Brain microvascular endothelial cell (primary cell): ENCODE measurements at regions not wholly inside any gene's neighbourhood (a gene's known extent, or its start where the extent isn't known, plus 50 kb on each side); places are given as distances from the start of the nearest gene placed in this dataset.

Experiments
- DNase-seq: peaks from one replicate; pipeline ENCODE4 v3.0.0-alpha.2; 2020
- H3K27ac ChIP-seq: fragments of 250-450 bp; sonication (Bioruptor Pico); 2 replicates; pipeline ENCODE4 v1.5.1; 2020; ENCODE audit warnings: mild to moderate bottlenecking, moderate library complexity
- H3K27me3 ChIP-seq: fragments of 250-450 bp; sonication (Bioruptor Pico); replicated peaks from 2 replicates; pipeline ENCODE4 v1.5.1; 2020; ENCODE audit warnings: mild to moderate bottlenecking
- H3K36me3 ChIP-seq: fragments of 250-450 bp; sonication (Bioruptor Pico); replicated peaks from 2 replicates; pipeline ENCODE4 v1.5.1; 2020; ENCODE audit warnings: mild to moderate bottlenecking
- H3K4me3 ChIP-seq: 2 replicates; pipeline ENCODE4 v1.5.1; 2011; ENCODE audit warnings: low read depth, mild to moderate bottlenecking, control low read depth, low read length, moderate library complexity
- CTCF ChIP-seq: IDR thresholded peaks from 2 replicates; pipeline ENCODE4 v1.5.1; 2011; ENCODE audit warnings: low read depth, mild to moderate bottlenecking, moderate library complexity, low read length, control low read depth, inconsistent platforms; ENCODE audit errors: missing control alignments
- in situ Hi-C: cut with HindIII; loops from 2 replicates; pipeline ENCODE4 v1.10.0; 2017; ENCODE audit warnings: low sequenced_read_pairs, low pct_ligation_motif_present

GRCh38 chr3:193848547-193848946 is 255.5 kb downstream of the OPA1 start:
- Histone ChIP-seq H3K27me3 (peaks cover 49% of the 10 kb centered on the region), H3K27ac (no peak overlapping the region), H3K36me3 (no peaks in the 10 kb centered on the region), H3K4me3 (no peak overlapping the region)
- in situ Hi-C loops: no loop called here
- no peak for TF ChIP-seq CTCF
- no peak for DNase-seq

GRCh38 chr3:193850084-193850619 is 257.1 kb downstream of the OPA1 start:
- no peak for TF ChIP-seq CTCF
- in situ Hi-C loops: no loop called here

GRCh38 chr3:193851428-193851847 is 258.4 kb downstream of the OPA1 start:
- H3K4me3 ChIP-seq: no peak overlapping the region
- TF ChIP-seq CTCF: no peak
- in situ Hi-C loops: no loop called here

More at GRCh38 chr3:193850084-193850619, 257.1 kb downstream of the OPA1 start:
- Histone ChIP-seq H3K27ac (no peak overlapping the region), H3K27me3 (peaks cover 46% of the 10 kb centered on the region), H3K4me3 (no peak overlapping the region), H3K36me3 (no peaks in the 10 kb centered on the region)
- DNase-seq: no peak

GRCh38 chr3:193851941-193852674 is 259.1 kb downstream of the OPA1 start:
- H3K4me3 ChIP-seq: no peak overlapping the region
- DNase-seq: no peak
- no peaks in the 10 kb centered on the region for H3K36me3 ChIP-seq
- no peak overlapping the region for H3K27ac ChIP-seq
- in situ Hi-C loops: no loop called here
- no peak for TF ChIP-seq CTCF
- peaks cover 46% of the 10 kb centered on the region for H3K27me3 ChIP-seq

More at GRCh38 chr3:193851428-193851847, 258.4 kb downstream of the OPA1 start:
- Histone ChIP-seq H3K27ac (no peak overlapping the region), H3K27me3 (peaks cover 45% of the 10 kb centered on the region), H3K36me3 (no peaks in the 10 kb centered on the region)
- no peak for DNase-seq

- no peaks in the 10 kb centered on the region for H3K36me3 ChIP-seq
- no peak overlapping the region for H3K4me3 ChIP-seq
- no peak for DNase-seq
- H3K27me3 ChIP-seq: peaks cover 49% of the 10 kb centered on the region
- no peak overlapping the region for H3K27ac ChIP-seq
- TF ChIP-seq CTCF: no peak
- in situ Hi-C loops: no loop called here
Observed at GRCh38 chr3:193852901-193853300, 259.9 kb downstream of the OPA1 start.
